ENCODE measurements at regions not wholly inside any gene's neighbourhood (a gene's known extent, or its start where the extent isn't known, plus 50 kb on each side); places are given as distances from the start of the nearest gene placed in this dataset.

GRCh38 chr12:67918441-67918840 lies 70.8 kb upstream of the IFNG-AS1 start:
- TF ChIP-seq POLR2A (IDR thresholded peaks at IDR 0.05; ENCODE audit: control extremely low read depth in 1 of 2, low read depth in 2 of 2, low read length in 2 of 2): no peak
- TF ChIP-seq POLR2AphosphoS5 (IDR thresholded peaks at IDR 0.05; ENCODE audit: low read depth, low read length): no peak
- no peak for TF ChIP-seq CTCF (IDR thresholded peaks at IDR 0.05; ENCODE audit: control extremely low read depth in 1 of 3, insufficient read depth in 1 of 3, low read depth in 1 of 3, low read length in 3 of 3)
- TF ChIP-seq PHF8 (conservative IDR thresholded peaks at IDR 0.05; ENCODE audit: low read depth, low read length): no peak
- no peak for TF ChIP-seq YY1 (IDR thresholded peaks at IDR 0.05; ENCODE audit: low read depth, low read length)
- TF ChIP-seq SRF (IDR thresholded peaks at IDR 0.05; ENCODE audit: low read depth, low read length): no peak
- no peak for TF ChIP-seq MAX (IDR thresholded peaks at IDR 0.05)
- no peak for TF ChIP-seq CHD1 (IDR thresholded peaks at IDR 0.05; ENCODE audit: low read depth, low read length)
- TF ChIP-seq TAF1 (IDR thresholded peaks at IDR 0.05; ENCODE audit: low read depth, low read length): no peak
- TF ChIP-seq TCF12 (IDR thresholded peaks at IDR 0.05; ENCODE audit: low read depth, low read length): no peak

Measured in H1 (cell line).